Peyer's patch (tissue), 4 donors: ENCODE measurements at regions not wholly inside any gene's neighbourhood (a gene's known extent, or its start where the extent isn't known, plus 50 kb on each side); places are given as distances from the start of the nearest gene placed in this dataset.

ENCODE experiments used
- DNase-seq, 3 donors: peaks; one replicate each; pipeline ENCODE4 v3.0.0-alpha.2; 2017 to 2019
- H3K27ac ChIP-seq, 4 donors: fragments of 200-600 bp; sonication (generic); one replicate each; pipeline ENCODE4 v1.5.1; 2016 to 2019
- H3K27me3 ChIP-seq, 2 donors: fragments of 200-600 bp; sonication (generic); one replicate each; pipeline ENCODE4 v1.5.1; 2019
- H3K36me3 ChIP-seq, 3 donors: fragments of 200-600 bp; sonication (generic); one replicate each; pipeline ENCODE4 v1.5.1; 2016 to 2019
- H3K4me1 ChIP-seq, 4 donors: fragments of 200-600 bp; sonication (generic); one replicate each; pipeline ENCODE4 v1.5.1; 2016 to 2019
- H3K4me3 ChIP-seq, 4 donors: fragments of 200-600 bp; sonication (generic); 1 replicate in 3 of 4; 2 replicates in 1 of 4; pipeline ENCODE4 v1.5.1; 2016 to 2019; ENCODE audit warnings: mild to moderate bottlenecking in 1 of 4
- H3K9me3 ChIP-seq, 4 donors: fragments of 200-600 bp; sonication (generic); one replicate each; pipeline ENCODE4 v1.5.1; 2016 to 2019; ENCODE audit warnings: mild to moderate bottlenecking in 1 of 4
- POLR2A ChIP-seq, 2 donors: fragments of 450-650 bp; IDR thresholded peaks; one replicate each; pipeline ENCODE4 v1.5.1; 2017; ENCODE audit warnings: antibody characterized with exemption in 2 of 2, mild to moderate bottlenecking in 2 of 2, moderate library complexity in 2 of 2
- TF ChIP-seq, protein P1 (sequence below), 6 experiments: fragments of 450-650 bp in 4 of 6; fragments of 200-600 bp in 2 of 6; sonication (generic) in 1 of 6; IDR thresholded peaks; one replicate each; pipeline ENCODE4 v1.5.1; 2017 to 2019; ENCODE audit warnings: antibody characterized with exemption in 6 of 6, mild to moderate bottlenecking in 3 of 6, moderate library complexity in 1 of 6

DNA sequence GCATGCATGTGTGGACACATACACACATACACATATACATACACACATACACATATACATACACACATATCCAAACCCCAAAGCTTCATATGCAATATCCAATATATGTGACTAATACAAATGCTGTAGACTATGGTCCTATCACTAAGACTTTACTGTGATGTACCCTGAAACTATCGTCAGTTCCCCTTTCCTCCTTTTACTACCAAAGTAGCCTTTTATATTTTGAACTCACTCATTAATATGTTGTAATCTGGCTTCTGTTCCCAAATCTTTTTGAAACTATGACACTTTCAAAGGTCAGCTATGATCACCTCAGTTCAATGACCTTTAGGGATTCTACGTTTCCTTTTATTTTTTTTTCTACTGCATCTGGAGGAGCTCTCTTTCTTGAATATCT is 64.8 kb upstream of the TFEC start:
- no peak for DNase-seq
- TF ChIP-seq POLR2A (IDR thresholded peaks at IDR 0.05): no peak
- TF ChIP-seq, protein P1, sequence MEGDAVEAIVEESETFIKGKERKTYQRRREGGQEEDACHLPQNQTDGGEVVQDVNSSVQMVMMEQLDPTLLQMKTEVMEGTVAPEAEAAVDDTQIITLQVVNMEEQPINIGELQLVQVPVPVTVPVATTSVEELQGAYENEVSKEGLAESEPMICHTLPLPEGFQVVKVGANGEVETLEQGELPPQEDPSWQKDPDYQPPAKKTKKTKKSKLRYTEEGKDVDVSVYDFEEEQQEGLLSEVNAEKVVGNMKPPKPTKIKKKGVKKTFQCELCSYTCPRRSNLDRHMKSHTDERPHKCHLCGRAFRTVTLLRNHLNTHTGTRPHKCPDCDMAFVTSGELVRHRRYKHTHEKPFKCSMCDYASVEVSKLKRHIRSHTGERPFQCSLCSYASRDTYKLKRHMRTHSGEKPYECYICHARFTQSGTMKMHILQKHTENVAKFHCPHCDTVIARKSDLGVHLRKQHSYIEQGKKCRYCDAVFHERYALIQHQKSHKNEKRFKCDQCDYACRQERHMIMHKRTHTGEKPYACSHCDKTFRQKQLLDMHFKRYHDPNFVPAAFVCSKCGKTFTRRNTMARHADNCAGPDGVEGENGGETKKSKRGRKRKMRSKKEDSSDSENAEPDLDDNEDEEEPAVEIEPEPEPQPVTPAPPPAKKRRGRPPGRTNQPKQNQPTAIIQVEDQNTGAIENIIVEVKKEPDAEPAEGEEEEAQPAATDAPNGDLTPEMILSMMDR (IDR thresholded peaks at IDR 0.05): no peak

DNA sequence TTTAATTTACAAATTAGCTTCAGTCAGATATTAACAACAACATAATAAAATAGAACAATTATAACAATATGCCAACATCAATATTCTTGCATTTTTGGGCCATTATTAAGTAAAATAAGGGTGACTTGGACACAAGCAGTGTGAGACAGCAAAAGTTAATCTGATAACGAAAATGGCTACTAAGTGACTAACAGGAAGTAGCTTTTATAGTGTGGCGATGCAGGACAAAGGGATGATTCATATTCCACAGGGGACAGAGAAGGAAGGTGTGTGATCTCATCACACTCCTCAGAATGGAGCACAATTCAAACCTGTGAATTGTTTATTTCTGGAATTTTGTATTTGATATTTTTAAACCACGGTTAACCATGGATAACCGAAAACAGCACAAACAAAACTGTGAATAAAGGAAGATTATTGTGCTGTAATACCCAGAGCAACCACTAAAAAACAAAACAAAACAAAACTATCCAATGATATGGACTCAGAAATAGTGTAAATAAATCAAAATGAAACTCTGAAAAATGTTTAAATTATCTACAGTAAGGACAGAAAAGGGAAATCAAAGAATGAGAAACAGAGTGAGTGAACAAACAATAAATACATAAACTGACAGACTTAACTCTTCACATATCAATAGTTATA is 66.9 kb upstream of the TFEC start:
- H3K27me3 ChIP-seq: no peaks in the 10 kb centered on the region
- H3K4me3 ChIP-seq: no peak overlapping the region
- DNase-seq: no peak
- no peaks in the 10 kb centered on the region for H3K9me3 ChIP-seq
- no peaks in the 10 kb centered on the region for H3K4me1 ChIP-seq
- no peak for TF ChIP-seq POLR2A (IDR thresholded peaks at IDR 0.05)
- TF ChIP-seq, protein P1 (IDR thresholded peaks at IDR 0.05): peak in 4 of 6 experiments; percentile 11 to 29 (median 16)
- no peak overlapping the region for H3K27ac ChIP-seq
- H3K36me3 ChIP-seq: no peaks in the 10 kb centered on the region

More for the DNA sequence above, 64.8 kb upstream of the TFEC start:
- Histone ChIP-seq H3K4me1 (no peaks in the 10 kb centered on the region), H3K4me3 (no peak overlapping the region), H3K27ac (no peak overlapping the region), H3K27me3 (no peaks in the 10 kb centered on the region), H3K36me3 (no peaks in the 10 kb centered on the region), H3K9me3 (no peaks in the 10 kb centered on the region)

DNA sequence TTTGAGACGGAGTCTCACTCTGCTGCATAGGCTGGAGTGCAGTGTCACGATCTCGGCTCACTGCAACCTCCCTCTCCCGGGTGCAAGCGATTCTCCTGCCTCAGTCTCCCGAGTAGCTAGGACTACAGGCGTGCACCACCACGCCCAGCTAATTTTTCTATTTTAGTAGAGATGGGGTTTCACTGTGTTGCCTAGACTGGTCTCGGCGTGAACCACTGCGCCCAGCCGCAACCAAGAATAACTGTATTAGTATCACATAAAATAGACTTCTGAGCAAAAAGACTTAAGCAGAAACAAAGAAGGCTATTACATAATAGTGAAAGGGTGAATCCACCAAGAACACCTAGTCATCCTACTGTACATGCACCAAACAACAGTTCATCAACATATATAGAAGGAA is 67.6 kb upstream of the TFEC start:
- TF ChIP-seq, protein P1 (IDR thresholded peaks at IDR 0.05): no peak
- no peak for TF ChIP-seq POLR2A (IDR thresholded peaks at IDR 0.05)
- H3K4me3 ChIP-seq: no peak overlapping the region
- H3K9me3 ChIP-seq: no peaks in the 10 kb centered on the region
- no peaks in the 10 kb centered on the region for H3K4me1 ChIP-seq
- no peaks in the 10 kb centered on the region for H3K27me3 ChIP-seq
- H3K36me3 ChIP-seq: no peaks in the 10 kb centered on the region
- no peak overlapping the region for H3K27ac ChIP-seq
- DNase-seq: no peak

DNA sequence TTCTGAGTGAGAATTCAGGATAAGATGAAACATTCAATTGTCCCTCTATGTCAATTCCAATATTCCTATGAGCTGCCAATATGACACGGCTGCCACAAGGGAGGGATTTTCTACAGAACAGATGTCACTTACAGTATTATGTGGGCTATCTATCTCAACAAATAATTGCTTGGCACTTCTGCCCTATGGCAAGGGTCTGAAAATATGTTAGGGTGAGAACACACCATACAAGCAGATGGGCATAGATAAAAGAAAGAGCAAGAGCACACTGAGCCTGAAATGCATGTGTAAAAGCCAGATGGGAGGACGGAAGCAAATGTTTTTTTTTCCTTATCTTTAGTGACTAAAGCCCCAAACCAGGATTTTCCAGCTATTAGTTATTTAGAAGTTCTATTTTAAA is 70.1 kb upstream of the TFEC start:
- Histone ChIP-seq H3K4me1 (no peaks in the 10 kb centered on the region), H3K4me3 (no peak overlapping the region), H3K27ac (no peak overlapping the region), H3K9me3 (no peaks in the 10 kb centered on the region), H3K27me3 (no peaks in the 10 kb centered on the region), H3K36me3 (no peaks in the 10 kb centered on the region)
- TF ChIP-seq, protein P1 (IDR thresholded peaks at IDR 0.05): no peak
- TF ChIP-seq POLR2A (IDR thresholded peaks at IDR 0.05): no peak
- DNase-seq: no peak

DNA sequence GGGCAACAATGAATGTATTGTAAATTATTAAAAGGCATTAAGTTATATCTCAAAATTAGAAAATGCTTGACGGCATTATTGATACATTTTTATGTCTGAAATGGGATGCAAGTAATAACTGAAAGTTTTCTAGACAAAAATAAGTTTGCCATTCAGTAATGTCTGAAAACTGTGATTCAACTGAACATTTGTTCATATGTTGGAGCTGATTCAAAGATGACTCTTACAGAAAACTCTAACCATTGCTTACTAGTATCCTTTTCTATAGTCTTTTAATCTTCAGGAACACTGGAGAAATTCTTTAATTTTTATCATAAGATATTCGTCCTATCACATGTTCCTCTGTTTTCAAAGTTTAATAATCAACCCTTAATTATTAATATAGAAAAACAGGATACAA is 71.1 kb upstream of the TFEC start:
- DNase-seq: no peak
- Histone ChIP-seq H3K27me3 (no peaks in the 10 kb centered on the region), H3K9me3 (no peaks in the 10 kb centered on the region), H3K36me3 (no peaks in the 10 kb centered on the region), H3K4me3 (no peak overlapping the region), H3K27ac (no peak overlapping the region), H3K4me1 (no peaks in the 10 kb centered on the region)
- TF ChIP-seq, protein P1 (IDR thresholded peaks at IDR 0.05): no peak
- no peak for TF ChIP-seq POLR2A (IDR thresholded peaks at IDR 0.05)

DNA sequence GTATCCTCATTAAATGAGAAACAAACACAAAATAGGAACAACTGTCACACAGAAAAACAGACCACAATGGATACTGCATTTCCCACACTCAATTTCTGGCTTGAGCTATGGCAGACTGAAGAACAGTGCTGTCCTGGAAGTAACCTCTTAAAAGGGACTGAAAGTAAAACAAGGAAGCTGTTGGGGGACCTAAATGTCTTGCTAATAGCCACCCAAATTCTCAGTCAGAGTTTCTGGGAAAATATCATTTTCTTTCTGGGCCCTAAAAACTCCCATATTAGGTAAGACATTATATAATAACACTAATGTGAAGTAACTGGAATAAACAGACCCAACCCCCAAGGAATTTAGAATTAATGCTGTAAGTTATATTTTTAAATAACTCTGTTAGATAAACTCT is 80.9 kb upstream of the TFEC start:
- H3K9me3 ChIP-seq: no peaks in the 10 kb centered on the region
- no peaks in the 10 kb centered on the region for H3K4me1 ChIP-seq
- no peak for DNase-seq
- H3K36me3 ChIP-seq: no peaks in the 10 kb centered on the region
- no peak for TF ChIP-seq POLR2A (IDR thresholded peaks at IDR 0.05)
- TF ChIP-seq, protein P1 (IDR thresholded peaks at IDR 0.05): no peak
- H3K27me3 ChIP-seq: no peaks in the 10 kb centered on the region
- H3K27ac ChIP-seq: no peak overlapping the region
- H3K4me3 ChIP-seq: no peak overlapping the region
